ENCODE measurements at regions not wholly inside any gene's neighbourhood (a gene's known extent, or its start where the extent isn't known, plus 50 kb on each side); places are given as distances from the start of the nearest gene placed in this dataset.

- no peak overlapping the region for H3K4me3 Mint-ChIP-seq
- no peaks in the 10 kb centered on the region; the same call in 1 of the 2 replicates for H3K4me1 Mint-ChIP-seq
- no peaks in the 10 kb centered on the region for H3K36me3 Mint-ChIP-seq
- CTCF ChIA-PET, result interaction anchor here (0.6 to 0.9 kb wide), 2 partner anchors 36 to 40 kb away, joined by 3 read pairs; no protein-coding TSS in a partner anchor
- DNase-seq (ENCODE audit: low spot score) (no peak), ATAC-seq (no peak)
- no peaks in the 10 kb centered on the region for H3K9me3 Mint-ChIP-seq
- POLR2A ChIA-PET, result no interaction called here
- TF ChIP-seq ATF2 (CRISPR knock-in tag; IDR thresholded peaks at IDR 0.05; ENCODE audit: borderline replicate concordance, low read depth) (no peak), ARID4B (CRISPR knock-in tag; IDR thresholded peaks at IDR 0.05; ENCODE audit: borderline replicate concordance) (no peak), AFF4 (CRISPR knock-in tag; IDR thresholded peaks at IDR 0.05; ENCODE audit: borderline replicate concordance) (no peak), OVOL2 (CRISPR knock-in tag; IDR thresholded peaks at IDR 0.05; ENCODE audit: borderline replicate concordance) (no peak), MXD4 (CRISPR knock-in tag; IDR thresholded peaks at IDR 0.05; ENCODE audit: borderline replicate concordance) (no peak), ZNF512 (CRISPR knock-in tag; IDR thresholded peaks at IDR 0.05; ENCODE audit: borderline replicate concordance) (no peak), ZNF121 (CRISPR knock-in tag; IDR thresholded peaks at IDR 0.05) (no peak), E2F1 (CRISPR knock-in tag; IDR thresholded peaks at IDR 0.05) (no peak), CREB1 (CRISPR knock-in tag; IDR thresholded peaks at IDR 0.05) (no peak), TEAD4 (CRISPR knock-in tag; IDR thresholded peaks at IDR 0.05) (no peak), STAT6 (CRISPR knock-in tag; conservative IDR thresholded peaks at IDR 0.05; ENCODE audit: low read depth) (no peak), ETV6 (CRISPR knock-in tag; IDR thresholded peaks at IDR 0.05) (no peak), TCF7 (CRISPR knock-in tag; IDR thresholded peaks at IDR 0.05; ENCODE audit: low read depth) (no peak), IRF2 (CRISPR knock-in tag; IDR thresholded peaks at IDR 0.05; ENCODE audit: borderline replicate concordance, low read depth) (no peak), ZBTB21 (CRISPR knock-in tag; IDR thresholded peaks at IDR 0.05; ENCODE audit: borderline replicate concordance) (no peak), ZBTB43 (CRISPR knock-in tag; IDR thresholded peaks at IDR 0.05) (no peak)
- H3K27ac Mint-ChIP-seq, result peak overlapping the region; percentile 16; the same call in 1 of the 2 replicates
- peaks cover 43% of the 10 kb centered on the region for H3K27me3 Mint-ChIP-seq (ENCODE audit: low read depth)
These were observed 63.4 kb upstream of the MYL2 start for GRCh38 chr12:110983811-110984210.
